ENCODE measurements at regions not wholly inside any gene's neighbourhood (a gene's known extent, or its start where the extent isn't known, plus 50 kb on each side); places are given as distances from the start of the nearest gene placed in this dataset.

- H3K9me3 Mint-ChIP-seq: peaks cover 14% of the 10 kb centered on the region
- no peak overlapping the region for H3K27ac Mint-ChIP-seq
- no peak for DNase-seq (ENCODE audit: low spot score)
- no peaks in the 10 kb centered on the region for H3K4me1 Mint-ChIP-seq (ENCODE audit: low read depth)
- intact Hi-C loops (cut with micrococcal nuclease): no loop called here
- no peak overlapping the region for H3K4me3 Mint-ChIP-seq (ENCODE audit: low read depth)
- no peaks in the 10 kb centered on the region for H3K36me3 Mint-ChIP-seq (ENCODE audit: low read depth)
- H3K27me3 Mint-ChIP-seq (ENCODE audit: low read depth): no peaks in the 10 kb centered on the region
These were observed 1347.2 kb downstream of the ROBO1 start for GRCh38 chr3:78420611-78421010.

DNA sequence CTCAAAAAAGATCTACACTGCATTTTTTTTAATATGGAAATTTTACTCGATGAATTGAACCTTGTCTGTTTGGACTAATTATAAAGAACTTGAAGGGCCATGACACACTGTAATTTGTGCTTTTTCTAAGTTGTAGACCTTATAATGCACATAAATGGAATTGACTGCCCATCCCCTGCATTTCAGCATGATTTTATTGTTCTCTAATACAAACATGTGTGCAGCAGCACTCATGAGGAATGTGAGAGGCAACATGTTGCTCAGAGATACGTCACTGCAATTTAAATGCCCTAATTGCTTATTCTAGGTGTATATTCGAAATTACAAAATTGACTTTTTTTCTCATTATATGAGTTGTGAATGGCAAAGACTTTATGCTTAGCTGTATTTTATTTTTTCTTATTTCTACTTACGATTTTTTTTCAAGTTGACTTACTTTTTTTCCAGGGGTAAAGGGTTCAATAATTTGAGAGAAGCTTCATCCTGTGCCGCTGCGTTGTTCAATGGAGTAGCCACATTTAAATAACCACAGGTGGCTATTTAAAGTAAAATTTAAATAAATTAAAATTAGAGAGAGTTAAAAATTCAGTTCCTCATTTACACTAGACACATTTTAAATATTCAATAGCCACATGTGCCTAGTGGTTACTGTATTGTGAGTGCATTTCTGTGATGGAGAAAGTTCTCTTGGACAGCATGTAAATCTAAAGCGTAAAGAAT, 1346.4 kb downstream of the ROBO1 start:
- no peak overlapping the region for H3K27ac Mint-ChIP-seq
- H3K4me1 Mint-ChIP-seq (ENCODE audit: low read depth): no peaks in the 10 kb centered on the region
- no peaks in the 10 kb centered on the region for H3K27me3 Mint-ChIP-seq (ENCODE audit: low read depth)
- H3K9me3 Mint-ChIP-seq: peaks cover 7% of the 10 kb centered on the region
- no peak overlapping the region for H3K4me3 Mint-ChIP-seq (ENCODE audit: low read depth)
- H3K36me3 Mint-ChIP-seq (ENCODE audit: low read depth): no peaks in the 10 kb centered on the region
- DNase-seq (ENCODE audit: low spot score): no peak
- intact Hi-C loops (cut with micrococcal nuclease): no loop called here

GRCh38 chr3:78424656-78425055, 1343.1 kb downstream of the ROBO1 start:
- Mint-ChIP-seq H3K9me3 (peaks cover 16% of the 10 kb centered on the region), H3K27ac (no peak overlapping the region), H3K4me3 (ENCODE audit: low read depth) (no peak overlapping the region), H3K36me3 (ENCODE audit: low read depth) (no peaks in the 10 kb centered on the region), H3K4me1 (ENCODE audit: low read depth) (no peaks in the 10 kb centered on the region), H3K27me3 (ENCODE audit: low read depth) (no peaks in the 10 kb centered on the region)
- intact Hi-C loops (cut with micrococcal nuclease): no loop called here
- no peak for DNase-seq (ENCODE audit: low spot score)

- Mint-ChIP-seq H3K9me3 (peaks cover 22% of the 10 kb centered on the region), H3K27me3 (ENCODE audit: low read depth) (no peaks in the 10 kb centered on the region), H3K36me3 (ENCODE audit: low read depth) (no peaks in the 10 kb centered on the region), H3K27ac (no peak overlapping the region), H3K4me1 (ENCODE audit: low read depth) (no peaks in the 10 kb centered on the region), H3K4me3 (ENCODE audit: low read depth) (no peak overlapping the region)
- intact Hi-C loops (cut with micrococcal nuclease): no loop called here
- DNase-seq (ENCODE audit: low spot score): no peak
These were observed 1341.3 kb downstream of the ROBO1 start for GRCh38 chr3:78426454-78426853.

GRCh38 chr3:78427303-78427702, 1340.5 kb downstream of the ROBO1 start:
- Mint-ChIP-seq H3K4me3 (ENCODE audit: low read depth) (no peak overlapping the region), H3K27me3 (ENCODE audit: low read depth) (no peaks in the 10 kb centered on the region), H3K9me3 (peaks cover 29% of the 10 kb centered on the region), H3K27ac (no peak overlapping the region), H3K36me3 (ENCODE audit: low read depth) (no peaks in the 10 kb centered on the region), H3K4me1 (ENCODE audit: low read depth) (no peaks in the 10 kb centered on the region)
- intact Hi-C loops (cut with micrococcal nuclease): no loop called here
- no peak for DNase-seq (ENCODE audit: low spot score)

GRCh38 chr3:78430741-78431140, 1337.1 kb downstream of the ROBO1 start:
- Mint-ChIP-seq H3K36me3 (ENCODE audit: low read depth) (no peaks in the 10 kb centered on the region), H3K27me3 (ENCODE audit: low read depth) (no peaks in the 10 kb centered on the region), H3K4me3 (ENCODE audit: low read depth) (no peak overlapping the region), H3K4me1 (ENCODE audit: low read depth) (no peaks in the 10 kb centered on the region), H3K9me3 (peaks cover 28% of the 10 kb centered on the region), H3K27ac (no peak overlapping the region)
- intact Hi-C loops (cut with micrococcal nuclease): no loop called here
- no peak for DNase-seq (ENCODE audit: low spot score)

DNA sequence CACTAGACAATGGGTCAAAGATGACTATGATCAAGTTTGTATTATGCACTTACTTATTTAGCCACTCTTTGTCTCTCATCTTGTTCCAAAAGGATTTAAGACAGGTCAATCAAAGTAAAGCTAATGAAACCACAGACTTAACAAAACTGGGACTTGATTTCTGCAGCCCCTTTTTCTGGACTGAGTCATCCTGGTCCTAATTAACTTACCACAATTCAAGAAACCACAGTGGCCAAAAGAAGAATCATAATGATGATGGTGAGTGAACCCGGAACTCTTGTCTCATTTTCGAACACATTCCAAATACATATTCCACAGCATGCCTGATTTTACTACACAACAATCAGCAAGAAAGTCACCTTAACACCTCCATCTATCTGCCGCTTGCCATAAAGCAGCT, 1333.0 kb downstream of the ROBO1 start:
- intact Hi-C loops (cut with micrococcal nuclease): no loop called here
- H3K4me1 Mint-ChIP-seq (ENCODE audit: low read depth): no peaks in the 10 kb centered on the region
- no peaks in the 10 kb centered on the region for H3K36me3 Mint-ChIP-seq (ENCODE audit: low read depth)
- peaks cover 21% of the 10 kb centered on the region for H3K9me3 Mint-ChIP-seq
- DNase-seq (ENCODE audit: low spot score): no peak
- H3K27ac Mint-ChIP-seq: no peak overlapping the region
- no peak overlapping the region for H3K4me3 Mint-ChIP-seq (ENCODE audit: low read depth)
- H3K27me3 Mint-ChIP-seq (ENCODE audit: low read depth): no peaks in the 10 kb centered on the region

GRCh38 chr3:78455166-78455565, 1312.6 kb downstream of the ROBO1 start:
- Mint-ChIP-seq H3K27ac (no peak overlapping the region), H3K4me1 (ENCODE audit: low read depth) (no peaks in the 10 kb centered on the region), H3K9me3 (peaks cover 21% of the 10 kb centered on the region), H3K4me3 (ENCODE audit: low read depth) (no peak overlapping the region), H3K36me3 (ENCODE audit: low read depth) (no peaks in the 10 kb centered on the region), H3K27me3 (ENCODE audit: low read depth) (no peaks in the 10 kb centered on the region)
- DNase-seq (ENCODE audit: low spot score): no peak
- intact Hi-C loops (cut with micrococcal nuclease): no loop called here

- Mint-ChIP-seq H3K4me3 (ENCODE audit: low read depth) (no peak overlapping the region), H3K9me3 (peaks cover 27% of the 10 kb centered on the region), H3K36me3 (ENCODE audit: low read depth) (no peaks in the 10 kb centered on the region), H3K27me3 (ENCODE audit: low read depth) (no peaks in the 10 kb centered on the region), H3K27ac (no peak overlapping the region), H3K4me1 (ENCODE audit: low read depth) (no peaks in the 10 kb centered on the region)
- intact Hi-C loops (cut with micrococcal nuclease): no loop called here
- no peak for DNase-seq (ENCODE audit: low spot score)
These were observed 1311.9 kb downstream of the ROBO1 start for GRCh38 chr3:78455712-78456433.

DNA sequence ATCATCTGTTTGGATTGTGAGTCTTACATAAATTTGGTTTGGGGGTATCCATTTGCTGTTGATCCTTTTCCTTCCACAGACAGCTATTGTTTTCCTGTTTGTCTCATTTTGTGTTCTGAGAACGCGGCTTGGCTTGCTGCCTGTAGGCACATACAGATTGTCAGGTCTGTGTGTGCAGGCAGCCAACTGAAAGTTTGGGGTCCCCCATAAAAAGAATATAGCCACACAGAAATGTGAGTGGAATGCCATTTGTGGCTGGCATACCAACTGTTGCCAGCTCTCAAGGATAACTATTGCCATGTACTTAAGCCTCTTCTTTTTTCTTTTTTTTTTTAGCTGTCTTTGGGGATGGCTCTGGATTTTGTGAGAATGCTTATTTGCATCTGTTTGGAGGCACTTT, 1308.0 kb downstream of the ROBO1 start:
- H3K27me3 Mint-ChIP-seq (ENCODE audit: low read depth): no peaks in the 10 kb centered on the region
- no peak overlapping the region for H3K4me3 Mint-ChIP-seq (ENCODE audit: low read depth)
- H3K36me3 Mint-ChIP-seq (ENCODE audit: low read depth): no peaks in the 10 kb centered on the region
- H3K27ac Mint-ChIP-seq: no peak overlapping the region
- intact Hi-C loops (cut with micrococcal nuclease): no loop called here
- no peaks in the 10 kb centered on the region for H3K4me1 Mint-ChIP-seq (ENCODE audit: low read depth)
- DNase-seq (ENCODE audit: low spot score): no peak
- peaks cover 45% of the 10 kb centered on the region for H3K9me3 Mint-ChIP-seq

- Mint-ChIP-seq H3K27me3 (ENCODE audit: low read depth) (no peaks in the 10 kb centered on the region), H3K27ac (no peak overlapping the region), H3K36me3 (ENCODE audit: low read depth) (no peaks in the 10 kb centered on the region), H3K4me1 (ENCODE audit: low read depth) (no peaks in the 10 kb centered on the region), H3K4me3 (ENCODE audit: low read depth) (no peak overlapping the region), H3K9me3 (peaks cover 43% of the 10 kb centered on the region)
- intact Hi-C loops (cut with micrococcal nuclease): no loop called here
- DNase-seq (ENCODE audit: low spot score): no peak
These were observed 1305.8 kb downstream of the ROBO1 start for GRCh38 chr3:78462021-78462420.

- H3K4me3 Mint-ChIP-seq (ENCODE audit: low read depth): no peak overlapping the region
- no peak for DNase-seq (ENCODE audit: low spot score)
- H3K36me3 Mint-ChIP-seq (ENCODE audit: low read depth): no peaks in the 10 kb centered on the region
- peaks cover 37% of the 10 kb centered on the region for H3K9me3 Mint-ChIP-seq
- H3K27me3 Mint-ChIP-seq (ENCODE audit: low read depth): no peaks in the 10 kb centered on the region
- H3K4me1 Mint-ChIP-seq (ENCODE audit: low read depth): no peaks in the 10 kb centered on the region
- no peak overlapping the region for H3K27ac Mint-ChIP-seq
- intact Hi-C loops (cut with micrococcal nuclease): no loop called here
These were observed 1291.7 kb downstream of the ROBO1 start for GRCh38 chr3:78476076-78476475.

- Mint-ChIP-seq H3K27me3 (ENCODE audit: low read depth) (no peaks in the 10 kb centered on the region), H3K27ac (no peak overlapping the region), H3K4me1 (ENCODE audit: low read depth) (no peaks in the 10 kb centered on the region), H3K9me3 (peaks cover 15% of the 10 kb centered on the region), H3K36me3 (ENCODE audit: low read depth) (no peaks in the 10 kb centered on the region), H3K4me3 (ENCODE audit: low read depth) (no peak overlapping the region)
- intact Hi-C loops (cut with micrococcal nuclease): no loop called here
- no peak for DNase-seq (ENCODE audit: low spot score)
These were observed 1286.7 kb downstream of the ROBO1 start for GRCh38 chr3:78481050-78481449.
